ENCODE measurements at regions not wholly inside any gene's neighbourhood (a gene's known extent, or its start where the extent isn't known, plus 50 kb on each side); places are given as distances from the start of the nearest gene placed in this dataset.

- Histone ChIP-seq H3K27ac (no peak overlapping the region), H3K36me3 (no peaks in the 10 kb centered on the region), H3K9me3 (no peaks in the 10 kb centered on the region), H3K4me3 (no peak overlapping the region), H3K27me3 (no peaks in the 10 kb centered on the region), H3K4me1 (no peaks in the 10 kb centered on the region)
- no peak for DNase-seq
- TF ChIP-seq CTCF (IDR thresholded peaks at IDR 0.05) (no peak), POLR2A (IDR thresholded peaks at IDR 0.05) (no peak)
- intact Hi-C loops (cut with DNase I; ENCODE audit: low total_unique reads), result no loop called here
Observed at GRCh38 chr13:107091428-107091827, 523.5 kb upstream of the ARGLU1 start.

GRCh38 chr13:107088061-107088460 is 520.1 kb upstream of the ARGLU1 start:
- Histone ChIP-seq H3K4me3 (no peak overlapping the region), H3K9me3 (no peaks in the 10 kb centered on the region), H3K27me3 (no peaks in the 10 kb centered on the region), H3K36me3 (no peaks in the 10 kb centered on the region), H3K4me1 (no peaks in the 10 kb centered on the region), H3K27ac (no peak overlapping the region)
- intact Hi-C loops (cut with DNase I; ENCODE audit: low total_unique reads), result no loop called here
- no peak for DNase-seq
- TF ChIP-seq CTCF (IDR thresholded peaks at IDR 0.05), result no peak
- TF ChIP-seq POLR2A (IDR thresholded peaks at IDR 0.05), result no peak

GRCh38 chr13:107079423-107080049 is 511.6 kb upstream of the ARGLU1 start:
- H3K27me3 ChIP-seq, result no peaks in the 10 kb centered on the region
- TF ChIP-seq CTCF (IDR thresholded peaks at IDR 0.05) (no peak), POLR2A (IDR thresholded peaks at IDR 0.05) (no peak)
- peaks cover 0 to 4% of the 10 kb centered on the region in 2 donors for H3K4me1 ChIP-seq
- H3K27ac ChIP-seq, result no peak overlapping the region
- no peaks in the 10 kb centered on the region for H3K36me3 ChIP-seq
- H3K9me3 ChIP-seq, result no peaks in the 10 kb centered on the region
- DNase-seq, result no peak
- no peak overlapping the region for H3K4me3 ChIP-seq
- intact Hi-C loops (cut with DNase I; ENCODE audit: low total_unique reads), result no loop called here

GRCh38 chr13:107078229-107078765 is 510.4 kb upstream of the ARGLU1 start:
- H3K36me3 ChIP-seq, result no peaks in the 10 kb centered on the region
- no peak overlapping the region for H3K4me3 ChIP-seq
- no peak for TF ChIP-seq CTCF (IDR thresholded peaks at IDR 0.05)
- TF ChIP-seq POLR2A (IDR thresholded peaks at IDR 0.05), result no peak
- H3K9me3 ChIP-seq, result no peaks in the 10 kb centered on the region
- peaks cover 0 to 4% of the 10 kb centered on the region in 2 donors for H3K4me1 ChIP-seq
- no peaks in the 10 kb centered on the region for H3K27me3 ChIP-seq
- intact Hi-C loops (cut with DNase I; ENCODE audit: low total_unique reads), result no loop called here
- no peak for DNase-seq
- no peak overlapping the region for H3K27ac ChIP-seq

GRCh38 chr13:107076801-107077200 is 508.9 kb upstream of the ARGLU1 start:
- H3K4me3 ChIP-seq, result no peak overlapping the region
- no peaks in the 10 kb centered on the region for H3K27me3 ChIP-seq
- H3K9me3 ChIP-seq, result no peaks in the 10 kb centered on the region
- intact Hi-C loops (cut with DNase I; ENCODE audit: low total_unique reads), result no loop called here
- H3K4me1 ChIP-seq, result peaks cover 0 to 4% of the 10 kb centered on the region in 2 donors
- H3K27ac ChIP-seq, result no peak overlapping the region
- H3K36me3 ChIP-seq, result no peaks in the 10 kb centered on the region
- TF ChIP-seq POLR2A (IDR thresholded peaks at IDR 0.05) (no peak), CTCF (IDR thresholded peaks at IDR 0.05) (no peak)
- DNase-seq, result no peak
